ENCODE measurements at regions not wholly inside any gene's neighbourhood (a gene's known extent, or its start where the extent isn't known, plus 50 kb on each side); places are given as distances from the start of the nearest gene placed in this dataset.

DNA sequence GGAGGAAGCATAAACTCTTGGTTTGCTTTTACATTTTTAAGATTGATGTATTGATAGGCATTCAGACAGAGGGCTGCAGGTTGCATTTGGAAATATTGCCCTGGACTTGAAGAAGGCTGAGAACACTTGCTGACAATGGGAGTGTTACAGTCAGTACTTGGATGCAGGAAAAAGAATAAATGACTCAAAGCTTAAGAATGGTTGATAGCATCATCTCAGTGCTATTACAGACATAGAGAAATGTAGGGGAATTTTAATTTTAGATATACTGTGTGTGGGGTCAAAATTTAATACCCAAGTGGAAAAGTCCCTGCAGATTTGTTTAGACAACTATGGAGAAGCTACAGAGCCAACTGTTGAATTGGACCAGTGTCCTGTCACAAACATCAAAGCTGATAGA is 101.1 kb downstream of the ISL1 start:
- Histone ChIP-seq H3K27me3 (no peaks in the 10 kb centered on the region), H3K4me3 (no peak overlapping the region), H3K27ac (no peak overlapping the region), H3K4me1 (no peaks in the 10 kb centered on the region), H3K36me3 (replicated peaks in 1 of 2; ENCODE audit: insufficient read depth in 1 of 2, low read depth in 2 of 2) (no peaks in the 10 kb centered on the region), H3K9me3 (no peaks in the 10 kb centered on the region)
- intact Hi-C loops (cut with DNase I): no loop called here
- no peak for TF ChIP-seq POLR2A (IDR thresholded peaks at IDR 0.05)
- TF ChIP-seq, protein P1, sequence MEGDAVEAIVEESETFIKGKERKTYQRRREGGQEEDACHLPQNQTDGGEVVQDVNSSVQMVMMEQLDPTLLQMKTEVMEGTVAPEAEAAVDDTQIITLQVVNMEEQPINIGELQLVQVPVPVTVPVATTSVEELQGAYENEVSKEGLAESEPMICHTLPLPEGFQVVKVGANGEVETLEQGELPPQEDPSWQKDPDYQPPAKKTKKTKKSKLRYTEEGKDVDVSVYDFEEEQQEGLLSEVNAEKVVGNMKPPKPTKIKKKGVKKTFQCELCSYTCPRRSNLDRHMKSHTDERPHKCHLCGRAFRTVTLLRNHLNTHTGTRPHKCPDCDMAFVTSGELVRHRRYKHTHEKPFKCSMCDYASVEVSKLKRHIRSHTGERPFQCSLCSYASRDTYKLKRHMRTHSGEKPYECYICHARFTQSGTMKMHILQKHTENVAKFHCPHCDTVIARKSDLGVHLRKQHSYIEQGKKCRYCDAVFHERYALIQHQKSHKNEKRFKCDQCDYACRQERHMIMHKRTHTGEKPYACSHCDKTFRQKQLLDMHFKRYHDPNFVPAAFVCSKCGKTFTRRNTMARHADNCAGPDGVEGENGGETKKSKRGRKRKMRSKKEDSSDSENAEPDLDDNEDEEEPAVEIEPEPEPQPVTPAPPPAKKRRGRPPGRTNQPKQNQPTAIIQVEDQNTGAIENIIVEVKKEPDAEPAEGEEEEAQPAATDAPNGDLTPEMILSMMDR (IDR thresholded peaks at IDR 0.05): no peak
- ATAC-seq (no peak), DNase-seq (no peak)

DNA sequence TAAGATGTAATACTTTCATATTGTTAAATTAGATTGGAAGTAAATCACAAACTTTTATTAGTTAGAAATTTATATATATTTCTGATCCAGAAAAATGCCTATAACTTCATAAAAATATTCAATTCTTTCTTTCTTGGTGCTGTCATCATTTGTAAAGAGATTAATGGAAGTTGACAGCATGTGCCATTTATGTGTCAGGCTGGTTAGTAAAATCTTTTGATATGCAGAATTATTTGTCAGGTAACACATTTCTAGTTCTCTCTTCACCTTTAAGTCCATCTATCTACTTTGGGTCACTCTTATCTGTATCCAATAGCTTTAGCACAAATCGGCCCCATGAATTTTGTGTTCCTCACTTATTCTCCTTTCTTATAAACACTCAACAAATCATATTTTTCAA is 102.9 kb downstream of the ISL1 start:
- WGBS, 2 donors: 65 to 73% methylated on average over 1 of the region's 1 CpG
- H3K9me3 ChIP-seq: no peaks in the 10 kb centered on the region
- H3K27ac ChIP-seq: no peak overlapping the region
- H3K36me3 ChIP-seq (replicated peaks in 1 of 2; ENCODE audit: insufficient read depth in 1 of 2, low read depth in 2 of 2): no peaks in the 10 kb centered on the region
- intact Hi-C loops (cut with DNase I): no loop called here
- H3K4me3 ChIP-seq: no peak overlapping the region
- H3K27me3 ChIP-seq: no peaks in the 10 kb centered on the region
- TF ChIP-seq, protein P1 (IDR thresholded peaks at IDR 0.05): no peak
- no peak for TF ChIP-seq POLR2A (IDR thresholded peaks at IDR 0.05)
- DNase-seq (no peak), ATAC-seq (no peak)
- no peaks in the 10 kb centered on the region for H3K4me1 ChIP-seq

DNA sequence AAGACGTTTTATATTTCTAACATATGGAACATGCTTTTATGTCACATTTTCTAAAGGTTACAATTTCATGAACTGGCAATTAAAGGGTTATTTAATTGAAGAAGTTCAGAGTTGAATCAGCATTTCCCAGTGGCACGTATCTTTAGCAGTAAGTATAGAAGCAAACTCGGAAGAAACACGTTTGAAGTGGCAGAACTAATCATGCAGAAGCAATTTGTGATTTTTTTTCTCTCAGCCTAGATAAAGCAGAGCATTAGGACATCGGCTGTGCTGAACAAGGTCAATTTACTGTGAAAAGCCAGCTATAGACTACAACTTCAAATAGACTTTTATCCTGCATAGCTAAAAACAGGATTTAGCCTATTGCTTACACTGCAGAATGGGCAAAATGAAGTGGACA is 104.7 kb downstream of the ISL1 start:
- no peak overlapping the region for H3K4me3 ChIP-seq
- intact Hi-C loops (cut with DNase I): no loop called here
- DNase-seq (no peak), ATAC-seq (no peak)
- no peak for TF ChIP-seq POLR2A (IDR thresholded peaks at IDR 0.05)
- TF ChIP-seq, protein P1 (IDR thresholded peaks at IDR 0.05): no peak
- no peak overlapping the region for H3K27ac ChIP-seq
- WGBS, 2 donors: 6 to 9% methylated on average over 5 of the region's 5 CpGs
- no peaks in the 10 kb centered on the region for H3K9me3 ChIP-seq
- H3K36me3 ChIP-seq (replicated peaks in 1 of 2; ENCODE audit: insufficient read depth in 1 of 2, low read depth in 2 of 2): no peaks in the 10 kb centered on the region
- no peaks in the 10 kb centered on the region for H3K27me3 ChIP-seq
- H3K4me1 ChIP-seq: no peaks in the 10 kb centered on the region

DNA sequence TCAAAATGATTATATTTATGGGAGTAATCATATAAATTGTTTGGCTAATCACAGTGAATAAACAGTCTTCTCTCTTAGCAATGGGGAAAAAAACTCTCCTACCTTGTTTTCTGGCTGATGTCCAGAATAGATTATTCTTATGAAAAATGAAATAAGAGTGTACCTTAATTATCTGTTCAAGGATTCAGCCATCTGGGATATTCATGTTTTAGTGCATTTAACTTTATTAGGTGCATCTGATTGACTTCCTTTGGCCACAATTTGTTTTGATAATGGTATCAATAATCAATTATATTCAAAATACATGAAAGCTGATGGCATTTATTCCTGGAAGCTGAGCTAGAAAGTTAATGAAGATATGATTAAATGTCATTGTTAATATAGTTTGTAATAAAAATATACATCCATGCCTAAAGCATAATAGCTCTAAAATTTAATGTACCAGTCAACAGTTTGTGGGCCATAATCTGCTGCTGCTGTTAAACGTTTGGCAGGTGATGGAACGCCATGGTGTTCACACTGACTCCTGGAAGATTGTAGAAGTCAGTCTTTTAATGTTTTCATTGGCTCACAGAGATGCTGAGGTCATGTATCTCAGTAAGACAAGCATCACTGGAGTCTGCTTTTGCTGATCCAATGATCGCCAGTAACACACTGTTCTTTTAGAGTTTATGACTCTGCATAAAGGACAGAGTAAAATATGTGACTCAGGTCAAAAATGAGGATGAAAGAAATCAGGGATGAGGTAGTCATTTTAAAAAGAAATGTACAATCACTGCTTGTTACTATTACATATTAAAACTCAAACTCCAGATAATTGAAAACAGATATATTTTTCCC is 105.8 kb downstream of the ISL1 start:
- Histone ChIP-seq H3K4me1 (no peaks in the 10 kb centered on the region), H3K27me3 (no peaks in the 10 kb centered on the region), H3K36me3 (replicated peaks in 1 of 2; ENCODE audit: insufficient read depth in 1 of 2, low read depth in 2 of 2) (no peaks in the 10 kb centered on the region), H3K27ac (no peak overlapping the region), H3K4me3 (no peak overlapping the region), H3K9me3 (no peaks in the 10 kb centered on the region)
- 52 to 60% methylated on average over 3 of the region's 3 CpGs for whole genome bisulfite sequencing, 2 donors
- TF ChIP-seq, protein P1 (IDR thresholded peaks at IDR 0.05): no peak
- TF ChIP-seq POLR2A (IDR thresholded peaks at IDR 0.05): no peak
- ATAC-seq: no peak
- intact Hi-C loops (cut with DNase I): no loop called here
- DNase-seq: no peak

DNA sequence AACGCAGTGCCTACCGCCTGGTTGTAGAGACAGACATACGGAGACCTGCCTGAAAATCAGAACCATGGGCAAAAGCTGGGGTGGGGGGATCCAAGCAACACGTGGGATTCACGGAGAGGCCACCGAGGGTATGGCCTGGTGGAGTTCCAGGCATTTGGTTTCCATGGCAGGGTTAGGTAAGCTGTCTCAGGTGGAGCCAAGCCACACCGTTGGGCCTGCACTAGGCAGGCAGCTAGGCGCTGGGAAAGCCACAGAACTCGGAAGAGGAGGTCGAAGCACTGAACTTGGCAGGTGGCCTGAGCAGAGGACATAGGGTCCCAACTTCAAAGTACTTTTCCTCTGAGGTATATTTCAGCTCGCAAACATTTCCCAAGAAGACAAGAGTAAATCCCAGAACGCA is 111.6 kb downstream of the ISL1 start:
- TF ChIP-seq, protein P1 (IDR thresholded peaks at IDR 0.05): no peak
- no peak for TF ChIP-seq POLR2A (IDR thresholded peaks at IDR 0.05)
- DNase-seq (no peak), ATAC-seq (no peak)
- H3K4me1 ChIP-seq: no peaks in the 10 kb centered on the region
- intact Hi-C loops (cut with DNase I): no loop called here
- 76 to 79% methylated on average over 12 of the region's 12 CpGs for WGBS, 2 donors
- no peaks in the 10 kb centered on the region for H3K27me3 ChIP-seq
- H3K4me3 ChIP-seq: no peak overlapping the region
- no peaks in the 10 kb centered on the region for H3K36me3 ChIP-seq (replicated peaks in 1 of 2; ENCODE audit: insufficient read depth in 1 of 2, low read depth in 2 of 2)
- no peaks in the 10 kb centered on the region for H3K9me3 ChIP-seq
- H3K27ac ChIP-seq: no peak overlapping the region

Measured in body of pancreas (tissue), 4 donors.